ENCODE measurements at regions not wholly inside any gene's neighbourhood (a gene's known extent, or its start where the extent isn't known, plus 50 kb on each side); places are given as distances from the start of the nearest gene placed in this dataset.

DNA sequence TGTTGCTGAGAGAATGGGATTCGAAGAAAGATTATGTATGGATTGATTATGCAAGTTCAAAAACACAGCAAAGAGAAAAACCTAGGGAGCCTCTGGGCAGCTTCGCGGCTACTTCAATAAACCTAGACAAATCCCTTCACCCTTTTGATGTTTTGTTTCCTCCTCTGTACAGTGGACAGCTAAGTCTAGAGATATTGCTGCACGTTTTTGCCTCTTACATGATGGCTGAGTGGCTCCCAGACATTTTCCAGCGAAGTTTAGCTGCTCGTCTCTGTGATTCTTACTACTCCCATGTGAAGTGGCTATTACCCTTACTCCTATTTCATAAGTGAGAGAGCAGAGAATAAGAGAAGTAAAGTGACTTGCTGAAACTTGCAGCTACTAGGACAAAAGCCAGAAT lies 695.0 kb upstream of the GRM7 start:
- TF ChIP-seq EZH2 (IDR thresholded peaks at IDR 0.05; ENCODE audit: borderline replicate concordance, insufficient read depth, low read length, poor library complexity, severe bottlenecking) (no peak), POLR2AphosphoS5 (IDR thresholded peaks at IDR 0.05) (no peak)
- TF ChIP-seq, protein P1, sequence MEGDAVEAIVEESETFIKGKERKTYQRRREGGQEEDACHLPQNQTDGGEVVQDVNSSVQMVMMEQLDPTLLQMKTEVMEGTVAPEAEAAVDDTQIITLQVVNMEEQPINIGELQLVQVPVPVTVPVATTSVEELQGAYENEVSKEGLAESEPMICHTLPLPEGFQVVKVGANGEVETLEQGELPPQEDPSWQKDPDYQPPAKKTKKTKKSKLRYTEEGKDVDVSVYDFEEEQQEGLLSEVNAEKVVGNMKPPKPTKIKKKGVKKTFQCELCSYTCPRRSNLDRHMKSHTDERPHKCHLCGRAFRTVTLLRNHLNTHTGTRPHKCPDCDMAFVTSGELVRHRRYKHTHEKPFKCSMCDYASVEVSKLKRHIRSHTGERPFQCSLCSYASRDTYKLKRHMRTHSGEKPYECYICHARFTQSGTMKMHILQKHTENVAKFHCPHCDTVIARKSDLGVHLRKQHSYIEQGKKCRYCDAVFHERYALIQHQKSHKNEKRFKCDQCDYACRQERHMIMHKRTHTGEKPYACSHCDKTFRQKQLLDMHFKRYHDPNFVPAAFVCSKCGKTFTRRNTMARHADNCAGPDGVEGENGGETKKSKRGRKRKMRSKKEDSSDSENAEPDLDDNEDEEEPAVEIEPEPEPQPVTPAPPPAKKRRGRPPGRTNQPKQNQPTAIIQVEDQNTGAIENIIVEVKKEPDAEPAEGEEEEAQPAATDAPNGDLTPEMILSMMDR (IDR thresholded peaks at IDR 0.05; ENCODE audit: poor library complexity, severe bottlenecking) = no peak
- TF ChIP-seq, protein P2, sequence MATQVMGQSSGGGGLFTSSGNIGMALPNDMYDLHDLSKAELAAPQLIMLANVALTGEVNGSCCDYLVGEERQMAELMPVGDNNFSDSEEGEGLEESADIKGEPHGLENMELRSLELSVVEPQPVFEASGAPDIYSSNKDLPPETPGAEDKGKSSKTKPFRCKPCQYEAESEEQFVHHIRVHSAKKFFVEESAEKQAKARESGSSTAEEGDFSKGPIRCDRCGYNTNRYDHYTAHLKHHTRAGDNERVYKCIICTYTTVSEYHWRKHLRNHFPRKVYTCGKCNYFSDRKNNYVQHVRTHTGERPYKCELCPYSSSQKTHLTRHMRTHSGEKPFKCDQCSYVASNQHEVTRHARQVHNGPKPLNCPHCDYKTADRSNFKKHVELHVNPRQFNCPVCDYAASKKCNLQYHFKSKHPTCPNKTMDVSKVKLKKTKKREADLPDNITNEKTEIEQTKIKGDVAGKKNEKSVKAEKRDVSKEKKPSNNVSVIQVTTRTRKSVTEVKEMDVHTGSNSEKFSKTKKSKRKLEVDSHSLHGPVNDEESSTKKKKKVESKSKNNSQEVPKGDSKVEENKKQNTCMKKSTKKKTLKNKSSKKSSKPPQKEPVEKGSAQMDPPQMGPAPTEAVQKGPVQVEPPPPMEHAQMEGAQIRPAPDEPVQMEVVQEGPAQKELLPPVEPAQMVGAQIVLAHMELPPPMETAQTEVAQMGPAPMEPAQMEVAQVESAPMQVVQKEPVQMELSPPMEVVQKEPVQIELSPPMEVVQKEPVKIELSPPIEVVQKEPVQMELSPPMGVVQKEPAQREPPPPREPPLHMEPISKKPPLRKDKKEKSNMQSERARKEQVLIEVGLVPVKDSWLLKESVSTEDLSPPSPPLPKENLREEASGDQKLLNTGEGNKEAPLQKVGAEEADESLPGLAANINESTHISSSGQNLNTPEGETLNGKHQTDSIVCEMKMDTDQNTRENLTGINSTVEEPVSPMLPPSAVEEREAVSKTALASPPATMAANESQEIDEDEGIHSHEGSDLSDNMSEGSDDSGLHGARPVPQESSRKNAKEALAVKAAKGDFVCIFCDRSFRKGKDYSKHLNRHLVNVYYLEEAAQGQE (IDR thresholded peaks at IDR 0.05; ENCODE audit: borderline replicate concordance) = no peak
